Mammary epithelial cell (primary cell): ENCODE measurements at regions not wholly inside any gene's neighbourhood (a gene's known extent, or its start where the extent isn't known, plus 50 kb on each side); places are given as distances from the start of the nearest gene placed in this dataset.

ENCODE experiments used
- CTCF ChIP-seq, 2 donors: IDR thresholded peaks in 1 of 2; conservative IDR thresholded peaks in 1 of 2; 2 replicates each; pipeline ENCODE4 v1.5.1; 2011 to 2012; ENCODE audit warnings: inconsistent platforms in 2 of 2, low read length in 2 of 2, mild to moderate bottlenecking in 2 of 2, control low read depth in 1 of 2, low read depth in 1 of 2; ENCODE audit not compliant: insufficient read depth in 1 of 2; ENCODE audit errors: extremely low read depth in 1 of 2
- EZH2 ChIP-seq: IDR thresholded peaks from 2 replicates; pipeline ENCODE4 v1.6.1; 2012; ENCODE audit warnings: low read length, inconsistent platforms, borderline replicate concordance

- no peak for TF ChIP-seq CTCF (conservative IDR thresholded peaks at IDR 0.05 in 1 of 2, IDR thresholded peaks at IDR 0.05 in 1 of 2; ENCODE audit: extremely low read depth in 1 of 2, insufficient read depth in 1 of 2, low read depth in 1 of 2, low read length in 2 of 2)
- TF ChIP-seq EZH2, result no peak
Observed at GRCh38 chr14:30180219-30180618, 252.6 kb upstream of the PRKD1 start.
